Uterus (tissue), 3 donors: ENCODE measurements at regions not wholly inside any gene's neighbourhood (a gene's known extent, or its start where the extent isn't known, plus 50 kb on each side); places are given as distances from the start of the nearest gene placed in this dataset.

Experiments
- DNase-seq, 2 donors: peaks; one replicate each; pipeline ENCODE4 v3.0.0-alpha.2; 2019 to 2020
- H3K27ac ChIP-seq, 2 donors: fragments of 200-600 bp; sonication (generic); 1 replicate in 1 of 2; 2 replicates in 1 of 2; pipeline ENCODE4 v1.5.1; 2016 to 2018
- H3K27me3 ChIP-seq, 2 donors: fragments of 200-600 bp; sonication (generic); one replicate each; pipeline ENCODE4 v1.5.1; 2018 to 2019; ENCODE audit warnings: control low read depth in 1 of 2
- H3K36me3 ChIP-seq, 2 donors: fragments of 200-600 bp; sonication (generic); one replicate each; pipeline ENCODE4 v1.5.1; 2019; ENCODE audit warnings: control low read depth in 1 of 2
- H3K4me1 ChIP-seq, 2 donors: fragments of 200-600 bp; sonication (generic); one replicate each; pipeline ENCODE4 v1.5.1; 2018 to 2019; ENCODE audit warnings: control low read depth in 1 of 2
- H3K4me3 ChIP-seq, 2 donors: fragments of 200-600 bp; sonication (generic); 1 replicate in 1 of 2; 2 replicates in 1 of 2; pipeline ENCODE4 v1.5.1; 2018 to 2019; ENCODE audit warnings: mild to moderate bottlenecking in 1 of 2
- H3K9me3 ChIP-seq, 2 donors: fragments of 200-600 bp; sonication (generic); one replicate each; pipeline ENCODE4 v1.5.1; 2019; ENCODE audit warnings: control low read depth in 1 of 2
- CTCF ChIP-seq, 4 experiments: fragments of 200-600 bp in 2 of 4; fragments of 450-650 bp in 2 of 4; sonication (generic) in 2 of 4; IDR thresholded peaks; one replicate each; pipeline ENCODE4 v1.5.1; 2016 to 2019; ENCODE audit warnings: antibody characterized with exemption in 4 of 4, mild to moderate bottlenecking in 2 of 4, moderate library complexity in 1 of 4
- POLR2A ChIP-seq, 2 donors: fragments of 450-650 bp; IDR thresholded peaks; one replicate each; pipeline ENCODE4 v1.6.1; 2016; ENCODE audit warnings: antibody characterized with exemption in 2 of 2, mild to moderate bottlenecking in 1 of 2, moderate library complexity in 1 of 2
- intact Hi-C: fragments of 100-400 bp; cut with DNase I; formaldehyde crosslinking; loops from one replicate; pipeline ENCODE4 v1.15.1; 2023; ENCODE audit warnings: low total_unique reads
- donor health status: DM: yes; HTN: yes; CAD: no.

- TF ChIP-seq POLR2A (IDR thresholded peaks at IDR 0.05) (no peak), CTCF (IDR thresholded peaks at IDR 0.05) (no peak)
- no peaks in the 10 kb centered on the region for H3K4me1 ChIP-seq
- no peak overlapping the region for H3K27ac ChIP-seq
- H3K4me3 ChIP-seq = no peak overlapping the region
- H3K27me3 ChIP-seq = no peaks in the 10 kb centered on the region
- no peak for DNase-seq
- H3K36me3 ChIP-seq = no peaks in the 10 kb centered on the region
- intact Hi-C loops = no loop called here
- H3K9me3 ChIP-seq = no peaks in the 10 kb centered on the region
These were observed 63.2 kb upstream of the PTPRR start for GRCh38 chr12:70983692-70984091.

- Histone ChIP-seq H3K4me1 (no peaks in the 10 kb centered on the region), H3K36me3 (no peaks in the 10 kb centered on the region), H3K27ac (no peak overlapping the region), H3K9me3 (no peaks in the 10 kb centered on the region), H3K27me3 (no peaks in the 10 kb centered on the region), H3K4me3 (no peak overlapping the region)
- TF ChIP-seq CTCF (IDR thresholded peaks at IDR 0.05) = no peak
- TF ChIP-seq POLR2A (IDR thresholded peaks at IDR 0.05) = no peak
- intact Hi-C loops = no loop called here
- DNase-seq = no peak
These were observed 62.5 kb upstream of the PTPRR start for GRCh38 chr12:70982991-70983390.

GRCh38 chr12:70982286-70982685 lies 61.7 kb upstream of the PTPRR start:
- H3K4me1 ChIP-seq = no peaks in the 10 kb centered on the region
- no peak for DNase-seq
- no peak overlapping the region for H3K4me3 ChIP-seq
- H3K27me3 ChIP-seq = no peaks in the 10 kb centered on the region
- no peaks in the 10 kb centered on the region for H3K9me3 ChIP-seq
- intact Hi-C loops = no loop called here
- no peak overlapping the region for H3K27ac ChIP-seq
- TF ChIP-seq CTCF (IDR thresholded peaks at IDR 0.05) = no peak
- TF ChIP-seq POLR2A (IDR thresholded peaks at IDR 0.05) = no peak
- no peaks in the 10 kb centered on the region for H3K36me3 ChIP-seq

GRCh38 chr12:70971001-70971794 lies 50.7 kb upstream of the PTPRR start:
- Histone ChIP-seq H3K9me3 (no peaks in the 10 kb centered on the region), H3K4me1 (no peaks in the 10 kb centered on the region), H3K27ac (no peak overlapping the region), H3K36me3 (no peaks in the 10 kb centered on the region), H3K4me3 (no peak overlapping the region), H3K27me3 (no peaks in the 10 kb centered on the region)
- intact Hi-C loops = no loop called here
- DNase-seq = no peak
- TF ChIP-seq CTCF (IDR thresholded peaks at IDR 0.05) (no peak), POLR2A (IDR thresholded peaks at IDR 0.05) (no peak)
